HT1080 (cell line): ENCODE measurements at regions not wholly inside any gene's neighbourhood (a gene's known extent, or its start where the extent isn't known, plus 50 kb on each side); places are given as distances from the start of the nearest gene placed in this dataset.
"Not testable (repeated sequence)": the region's sequence is repeated elsewhere in the genome, so short reads cannot be mapped to it uniquely, and the experiment has no call there.

Source experiments
- DNase-seq: peaks from one replicate; pipeline ENCODE4 v3.0.0-alpha.2; 2015; ENCODE audit warnings: low read depth

DNA sequence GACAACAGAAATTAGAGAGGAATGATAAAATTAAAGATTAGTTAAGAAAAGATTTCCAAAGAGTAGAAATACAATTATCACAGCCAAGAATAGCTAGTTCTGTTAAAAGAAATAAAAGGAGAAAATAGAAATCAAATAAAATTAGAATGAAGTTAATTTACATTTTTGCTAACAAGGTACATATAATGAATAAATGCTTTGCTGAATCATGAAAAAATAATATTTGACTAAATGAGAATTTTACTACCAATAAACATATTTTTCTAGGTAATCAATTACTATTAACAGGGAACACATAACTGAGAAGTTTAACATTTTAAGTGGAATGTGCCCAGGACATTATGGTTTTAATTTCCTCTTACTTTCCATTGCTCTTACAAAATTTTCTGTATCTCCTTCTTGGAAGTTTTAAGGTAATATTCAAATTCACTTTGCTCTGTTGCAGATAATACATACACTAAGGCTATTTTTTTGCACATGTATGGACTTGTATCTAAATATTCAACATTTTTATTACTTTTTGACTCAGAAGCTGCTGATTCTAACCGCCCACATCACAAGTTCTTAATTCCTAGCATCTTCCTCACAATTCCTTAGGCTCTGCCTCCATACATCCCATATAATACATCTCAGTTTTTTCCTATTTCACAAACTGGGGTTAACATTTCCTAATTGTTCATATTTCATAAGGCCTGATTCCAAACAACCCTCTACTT lies 870.7 kb upstream of the INTU start:
- DNase-seq = no peak

DNA sequence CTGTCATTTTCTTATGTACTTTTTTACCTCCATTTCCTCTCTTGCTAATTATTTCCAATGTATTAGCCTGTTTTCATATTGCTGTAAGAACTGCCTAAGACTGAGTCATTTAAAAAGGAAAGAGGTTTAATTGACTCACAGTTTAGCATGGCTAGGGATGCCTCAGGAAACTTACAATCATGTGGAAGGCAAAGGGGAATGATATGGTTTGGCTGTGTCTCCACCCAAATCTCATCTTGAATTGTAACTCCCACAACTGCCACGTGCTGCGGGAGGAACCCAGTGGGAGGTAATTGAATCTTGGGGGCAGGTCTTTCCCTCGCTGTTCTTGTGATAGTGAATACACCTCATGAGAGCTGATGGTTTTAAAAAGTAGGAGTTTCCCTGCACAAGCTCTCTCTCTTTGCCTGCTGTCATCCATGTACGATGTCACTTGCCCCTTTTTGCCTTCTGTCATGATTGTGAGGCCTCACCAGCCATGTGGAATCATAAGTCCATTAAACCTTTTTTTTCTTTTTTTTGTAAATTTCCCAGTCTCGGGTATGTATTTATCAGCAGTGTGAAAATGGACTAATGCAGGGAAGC lies 870.0 kb upstream of the INTU start:
- DNase-seq = peak; percentile 15

DNA sequence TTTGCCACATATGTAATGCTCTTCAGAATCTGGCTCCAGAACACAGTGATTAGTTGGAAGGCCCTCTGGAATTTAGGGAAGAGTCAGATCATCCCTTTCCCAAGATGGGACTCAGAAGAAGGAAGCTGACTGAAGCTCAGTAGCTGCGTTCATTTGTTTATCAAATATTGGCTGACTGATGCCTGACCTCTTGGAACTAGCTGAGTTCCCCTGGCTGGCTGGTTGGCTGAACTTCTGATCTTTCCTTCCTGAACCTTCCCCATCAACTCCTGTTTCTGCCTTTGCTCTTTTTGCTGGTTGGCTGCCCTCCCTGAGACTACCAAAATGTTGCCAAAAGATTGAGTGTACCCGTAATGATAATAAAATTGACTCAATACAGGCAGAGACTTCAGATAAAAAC lies 866.5 kb upstream of the INTU start:
- DNase-seq = no peak

DNA sequence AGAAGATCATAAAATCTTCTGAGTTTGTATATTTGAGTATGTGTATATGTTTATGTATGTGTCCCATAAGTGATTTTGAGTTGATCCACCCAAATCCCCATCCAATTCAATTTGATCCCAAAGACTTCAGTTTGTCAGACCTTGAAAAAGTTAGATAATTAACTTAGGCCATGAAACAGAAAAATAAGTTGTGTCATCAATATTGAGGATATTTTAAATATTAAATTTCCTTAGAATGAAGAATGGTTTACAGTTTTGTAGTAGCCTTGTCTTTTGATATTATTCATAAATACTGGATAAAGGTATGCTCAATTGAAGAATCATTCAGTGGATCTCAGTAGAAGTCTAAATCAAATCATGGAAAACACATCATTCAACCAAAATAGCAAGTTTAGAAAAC lies 864.4 kb upstream of the INTU start:
- DNase-seq = no peak

DNA sequence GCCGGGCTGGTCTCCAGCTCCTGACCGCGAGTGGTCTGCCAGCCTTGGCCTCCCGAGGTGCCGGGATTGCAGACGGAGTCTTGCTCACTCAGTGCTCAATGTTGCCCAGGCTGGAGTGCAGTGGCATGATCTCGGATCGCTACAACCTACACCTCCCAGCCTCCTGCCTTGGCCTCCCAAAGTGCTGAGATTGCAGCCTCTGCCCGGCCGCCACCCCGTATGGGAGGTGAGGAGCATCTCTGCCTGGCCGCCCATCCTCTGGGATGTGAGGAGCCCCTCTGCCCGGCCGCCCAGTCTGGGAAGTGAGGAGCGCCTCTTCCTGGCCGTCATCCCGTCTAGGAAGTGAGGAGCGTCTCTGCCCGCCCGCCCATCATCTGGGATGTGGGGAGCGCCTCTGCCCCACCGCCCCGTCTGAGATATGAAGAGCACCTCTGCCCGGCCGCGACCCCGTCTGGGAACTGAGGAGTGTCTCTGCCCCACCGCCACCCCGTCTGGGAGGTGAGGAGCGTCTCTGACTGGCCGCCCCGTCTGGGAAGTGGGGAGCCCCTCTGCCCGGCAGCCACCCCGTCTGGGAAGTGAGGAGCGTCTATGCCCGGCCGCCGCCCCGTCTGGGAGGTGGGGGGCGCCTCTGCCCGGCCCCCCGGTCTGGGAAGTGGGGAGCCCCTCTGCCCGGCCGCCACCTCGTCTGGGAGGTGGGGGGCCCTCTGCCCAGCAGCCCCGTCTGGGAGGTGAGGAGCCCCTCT lies 861.8 kb upstream of the INTU start:
- not testable (repeated sequence) for DNase-seq

DNA sequence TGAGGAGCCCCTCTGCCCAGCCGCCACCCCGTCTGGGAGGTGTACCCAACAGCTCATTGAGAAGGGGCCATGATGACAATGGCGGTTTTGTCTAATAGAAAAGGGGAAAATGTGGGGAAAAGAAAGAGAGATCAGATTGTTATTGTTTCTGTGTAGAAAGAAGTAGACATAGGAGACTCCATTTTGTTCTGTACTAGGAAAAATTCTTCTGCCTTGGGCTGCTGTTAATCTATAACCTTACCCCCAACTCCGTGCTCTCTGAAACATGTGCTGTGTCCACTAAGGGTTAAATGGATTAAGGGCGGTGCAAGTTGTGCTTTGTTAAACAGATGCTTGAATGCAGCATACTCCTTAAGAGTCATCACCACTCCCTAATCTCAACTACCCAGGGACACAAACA lies 861.1 kb upstream of the INTU start:
- not testable (repeated sequence) for DNase-seq

DNA sequence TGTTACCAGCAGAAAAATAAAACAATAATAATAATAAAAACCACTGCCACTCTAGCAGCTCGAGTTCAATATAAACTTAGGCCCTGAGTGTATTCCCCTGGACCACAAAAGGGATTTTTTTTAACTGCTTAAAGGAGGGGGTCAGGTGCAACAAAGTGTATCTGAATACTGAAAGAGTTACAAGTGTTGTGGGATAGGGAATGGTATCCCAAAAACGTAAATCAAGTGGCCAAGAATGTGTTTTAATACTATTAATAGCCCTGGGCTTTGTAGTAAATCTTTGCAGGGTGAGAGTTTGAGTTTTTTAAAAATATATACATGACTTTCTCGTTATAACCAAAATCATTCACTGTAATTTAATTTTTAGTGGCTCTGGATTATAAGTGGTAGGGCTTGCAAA lies 860.1 kb upstream of the INTU start:
- no peak for DNase-seq

DNA sequence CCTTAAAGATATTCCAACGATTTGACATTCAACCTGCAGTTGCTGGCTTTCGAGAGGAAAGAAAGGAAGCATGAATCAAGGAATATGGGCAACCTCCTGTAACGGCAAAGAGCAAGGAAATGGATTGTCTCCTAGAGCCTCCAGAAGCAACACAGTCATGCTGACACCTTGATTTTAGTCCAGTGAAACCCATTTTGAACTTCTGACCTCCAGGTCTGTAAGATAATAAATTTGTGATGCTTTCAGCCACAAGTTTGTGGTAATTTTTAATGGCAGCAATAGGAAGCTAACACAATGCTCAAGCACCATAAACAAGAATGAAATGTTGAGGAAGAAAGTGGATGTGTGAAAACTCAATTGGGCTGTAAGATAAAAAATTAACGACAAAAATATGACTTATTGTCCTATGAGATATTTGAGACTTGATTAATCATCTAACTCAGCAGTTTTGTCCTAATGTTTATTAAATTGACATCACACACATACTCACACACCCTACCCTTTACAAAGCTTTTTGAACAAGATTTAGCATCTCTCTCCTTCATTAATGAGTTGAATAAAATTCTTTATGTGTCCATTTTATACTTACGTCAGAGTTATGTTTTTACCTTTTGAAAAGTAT lies 857.2 kb upstream of the INTU start:
- no peak for DNase-seq

DNA sequence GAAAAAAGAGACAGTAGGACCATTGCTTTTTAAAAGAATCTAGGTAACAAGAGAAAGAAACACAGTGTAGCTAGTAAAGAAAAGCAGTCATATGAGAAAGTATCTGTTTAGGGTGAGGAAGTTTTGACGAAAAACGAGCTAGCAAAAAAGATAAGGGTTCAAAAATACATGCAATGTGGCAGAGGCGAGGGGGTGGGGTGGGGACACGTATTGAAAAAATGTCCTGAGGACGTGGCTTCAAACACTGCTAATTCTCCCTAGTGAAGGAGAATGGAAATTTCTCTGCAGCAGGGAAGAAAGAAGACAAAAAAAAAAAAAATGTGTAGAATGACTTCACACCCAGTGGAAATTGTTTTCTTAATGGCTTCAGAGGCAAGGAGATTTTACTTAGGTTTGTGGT lies 856.4 kb upstream of the INTU start:
- no peak for DNase-seq

DNA sequence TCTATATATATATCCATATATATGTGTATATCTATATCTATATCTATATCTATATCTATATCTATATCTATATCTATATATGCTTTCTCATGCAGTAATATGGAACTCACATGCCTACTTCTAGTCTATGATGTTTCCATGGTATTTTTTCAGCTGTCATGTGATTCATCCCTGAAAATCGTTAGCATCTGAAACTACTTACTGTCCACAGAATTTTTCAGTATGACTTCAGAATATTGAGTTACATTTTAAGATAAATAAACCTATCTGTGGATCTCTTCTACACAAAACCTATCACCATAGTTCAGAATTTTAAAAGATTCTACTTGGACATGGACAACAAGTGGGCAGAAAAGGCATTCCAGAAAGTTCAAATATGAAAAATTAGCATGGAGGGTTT lies 855.1 kb upstream of the INTU start:
- DNase-seq = no peak

DNA sequence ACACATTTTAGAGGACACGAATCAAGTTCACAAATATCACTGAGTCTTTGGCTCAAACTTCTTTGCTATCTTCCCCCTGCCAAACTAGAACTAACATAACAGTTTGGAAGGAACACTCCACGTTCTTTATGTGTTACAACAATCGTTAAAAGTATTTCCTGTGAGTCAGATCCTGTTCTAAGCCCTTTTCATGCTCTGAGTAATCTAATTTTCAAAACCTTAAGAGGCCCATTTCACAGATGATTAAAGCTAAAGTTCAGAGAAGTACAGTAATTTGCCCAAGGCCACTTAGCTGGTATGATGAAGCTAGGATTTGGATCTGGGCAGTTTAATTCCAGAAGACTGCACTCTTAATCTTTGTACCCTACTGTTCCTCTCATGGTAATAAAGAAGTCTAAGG lies 854.4 kb upstream of the INTU start:
- peak; percentile 65 for DNase-seq

DNA sequence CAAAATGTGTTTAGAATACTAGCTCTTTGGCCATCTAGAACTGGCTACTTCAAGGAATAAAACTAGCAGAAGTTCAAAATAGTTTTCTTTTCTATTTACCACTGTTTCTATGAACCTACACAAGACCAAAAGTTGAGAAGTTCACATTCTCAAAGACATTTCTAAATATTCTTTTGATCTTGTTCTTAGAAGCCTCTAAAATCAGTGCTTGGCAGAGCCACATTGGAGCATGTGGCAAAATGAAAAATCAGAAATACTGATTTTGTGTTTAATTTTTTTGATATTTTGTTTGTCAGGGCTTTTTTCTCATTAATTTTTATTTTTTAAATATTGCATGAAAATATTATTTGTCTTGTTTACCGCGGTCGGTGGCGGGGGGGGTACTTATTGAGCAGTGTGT lies 853.8 kb upstream of the INTU start:
- DNase-seq = no peak

DNA sequence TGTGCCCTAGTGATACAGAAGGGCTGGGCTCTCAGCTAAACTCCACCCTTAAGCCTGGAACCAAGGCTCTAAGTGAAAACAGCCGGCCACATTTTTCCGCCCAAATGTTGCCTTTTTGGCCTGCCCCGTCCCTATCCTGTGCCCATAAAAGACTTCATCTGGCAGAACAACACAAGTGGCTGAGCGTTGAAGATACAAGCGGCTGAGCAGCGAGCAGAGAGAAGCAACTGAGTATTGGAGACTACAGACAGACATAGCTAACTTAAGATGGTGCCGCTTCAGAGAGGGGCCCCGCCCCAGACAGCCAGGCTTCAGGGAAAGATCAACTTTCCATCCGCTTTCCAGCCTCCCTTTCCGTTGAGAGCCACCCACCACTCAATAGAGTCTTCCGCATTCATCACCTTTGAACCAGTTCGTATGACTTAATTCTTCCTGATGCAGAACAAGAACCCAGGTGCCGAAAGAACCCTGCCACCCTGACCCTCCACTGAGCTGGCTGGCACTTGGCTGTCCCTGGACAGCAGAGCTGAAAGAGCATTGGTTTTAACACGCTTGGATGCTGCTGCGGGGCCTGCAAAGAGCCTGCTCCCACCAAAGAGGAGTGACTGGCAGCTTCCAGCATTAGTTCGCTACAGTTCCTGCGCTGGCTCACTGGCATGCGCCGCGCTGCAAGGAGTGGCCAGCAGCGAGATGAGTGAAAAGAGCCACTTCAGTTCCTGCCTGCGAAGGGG lies 853.2 kb upstream of the INTU start:
- DNase-seq = no peak

DNA sequence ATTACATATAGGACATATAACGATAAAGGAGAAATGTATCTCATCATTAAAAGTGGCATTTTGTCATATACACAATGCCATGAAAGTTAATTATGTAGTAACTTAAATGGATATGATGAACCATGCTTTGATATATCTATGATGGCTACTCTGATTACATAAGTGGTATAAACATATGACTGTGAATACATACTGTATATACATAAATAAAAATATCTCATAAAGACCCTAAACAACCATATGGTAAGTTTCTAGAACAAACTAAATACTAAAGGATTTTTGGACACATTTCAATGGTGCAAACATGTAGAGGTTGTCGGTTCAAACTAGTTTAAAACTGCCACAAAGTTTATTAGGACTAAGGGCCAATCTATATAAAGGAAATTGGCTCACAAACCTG lies 849.6 kb upstream of the INTU start:
- no peak for DNase-seq

DNA sequence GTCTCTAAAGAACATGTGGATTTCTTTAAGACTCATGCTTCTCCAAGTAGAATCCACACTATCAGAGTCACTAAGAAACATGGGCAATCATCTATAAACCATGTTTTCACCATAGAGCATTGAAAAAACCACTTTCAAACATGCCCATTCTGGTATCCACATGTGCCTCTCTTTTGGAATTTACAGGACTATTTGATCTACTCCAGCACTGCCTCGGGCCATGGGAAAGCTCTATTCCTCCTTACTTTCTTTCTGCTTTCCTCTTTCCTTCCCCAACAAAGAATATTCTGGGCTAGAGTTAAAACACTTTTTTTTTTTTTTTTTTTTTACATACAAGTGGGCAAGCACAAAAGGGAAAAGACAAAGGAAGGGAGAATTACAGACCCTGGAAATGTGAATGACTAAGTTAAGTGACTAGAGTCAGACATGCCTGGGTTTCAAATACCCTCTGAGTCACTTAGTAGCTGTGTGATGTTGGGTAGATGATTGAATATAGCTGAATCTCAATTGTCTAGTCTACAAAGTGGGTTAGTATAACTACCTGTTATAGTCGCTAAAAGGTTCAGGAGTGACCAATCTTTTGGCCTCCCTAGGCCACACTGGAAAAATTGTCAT lies 847.7 kb upstream of the INTU start:
- peak; percentile 63 for DNase-seq

DNA sequence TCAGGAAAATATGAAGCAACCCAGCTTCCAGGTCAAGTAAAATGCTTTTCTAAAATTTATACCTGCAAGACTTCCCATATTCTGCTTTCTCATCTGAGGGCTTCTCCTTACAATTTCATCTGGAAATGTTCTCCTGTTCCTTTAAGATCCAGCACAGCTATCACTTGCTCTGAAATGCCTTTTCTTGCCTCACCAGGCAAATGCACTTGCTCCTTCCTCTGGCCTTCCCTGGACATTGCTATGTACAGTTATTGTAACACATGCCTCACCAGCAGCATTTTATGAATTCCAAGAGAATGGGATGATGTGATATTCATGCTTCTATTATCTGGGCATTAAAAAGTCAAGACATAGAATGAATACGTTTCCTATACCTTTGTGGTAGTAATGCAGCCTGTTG lies 842.1 kb upstream of the INTU start:
- DNase-seq = no peak

DNA sequence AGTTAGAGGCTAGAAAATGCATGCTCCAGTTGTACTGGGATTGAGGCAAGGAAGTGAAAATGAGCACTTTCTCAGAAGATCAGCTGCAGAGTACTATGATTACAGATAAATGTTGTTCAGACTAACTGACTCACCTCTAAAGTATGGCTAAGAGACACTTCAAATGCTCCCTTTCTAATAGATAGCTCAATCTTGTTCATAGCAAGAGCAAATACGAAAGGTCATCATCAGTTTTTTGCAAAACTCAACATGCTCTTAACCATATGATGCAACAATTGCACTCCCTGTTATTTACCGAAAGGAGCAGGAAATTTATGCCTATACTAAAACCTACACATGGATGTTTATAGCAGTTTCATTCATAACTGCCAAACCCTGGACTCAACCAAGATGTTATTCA lies 838.4 kb upstream of the INTU start:
- peak; percentile 17 for DNase-seq

DNA sequence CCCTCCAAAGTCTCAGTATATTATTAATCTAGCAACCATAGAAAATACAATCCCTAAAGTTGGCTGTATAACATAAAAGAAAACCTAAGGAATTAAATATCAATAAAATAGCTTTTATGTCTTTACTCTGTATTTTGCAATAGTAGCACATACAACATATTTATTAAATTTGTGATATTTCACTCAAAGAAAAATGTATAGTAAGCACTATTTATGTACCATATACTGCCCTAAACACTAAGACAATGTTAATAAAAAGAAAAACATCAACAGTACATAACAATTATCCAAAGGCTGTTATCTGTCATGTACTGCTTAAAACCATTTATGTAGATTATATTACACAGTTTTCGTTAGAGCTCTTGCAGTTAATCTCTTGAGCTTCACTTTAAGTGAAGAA lies 834.5 kb upstream of the INTU start:
- DNase-seq = no peak

DNA sequence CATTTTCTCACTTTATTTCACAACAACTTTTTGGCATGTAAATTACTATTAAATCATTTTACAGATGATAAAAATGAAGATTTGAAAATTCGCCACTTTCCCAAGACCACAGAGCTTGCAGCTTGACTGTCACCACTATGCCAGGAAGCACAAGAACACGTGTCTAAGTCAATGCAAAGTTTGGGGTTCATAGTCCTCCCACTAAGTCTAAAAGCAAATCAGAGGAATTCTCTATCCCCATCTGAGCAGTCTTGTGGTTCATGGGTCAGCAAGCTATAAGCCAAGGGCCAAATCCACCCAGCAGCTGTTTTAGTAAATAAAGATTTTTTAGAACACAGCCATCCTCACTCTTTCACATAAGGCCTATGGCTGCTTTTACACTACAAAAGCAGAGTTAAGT lies 833.3 kb upstream of the INTU start:
- no peak for DNase-seq

DNA sequence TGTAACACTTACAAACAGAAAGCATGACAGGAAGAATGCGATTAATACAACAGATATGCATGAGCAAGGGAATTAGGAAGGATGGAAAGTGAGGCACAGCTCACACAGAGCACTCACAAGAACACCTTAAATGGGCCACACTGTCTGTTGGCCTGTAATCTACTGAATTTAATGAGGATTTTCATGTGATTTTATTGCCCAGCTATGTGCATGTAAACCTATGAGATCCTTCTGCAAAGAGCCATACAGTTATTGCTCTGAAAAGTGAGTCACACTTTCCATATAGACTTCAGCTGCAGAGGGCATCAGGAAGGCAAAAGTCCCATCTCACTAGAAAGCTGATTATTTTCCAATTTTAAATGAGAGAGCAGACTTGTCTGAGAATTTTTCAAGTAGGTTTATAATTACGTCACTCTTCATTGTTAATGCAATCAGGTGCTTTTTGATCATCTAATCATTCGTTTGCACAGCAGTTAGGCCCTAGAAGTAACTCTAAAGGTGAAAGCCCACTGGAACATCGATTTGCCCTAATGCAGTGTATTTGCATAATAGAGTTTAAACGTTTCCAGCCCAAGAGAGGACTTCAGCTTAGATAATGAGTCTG lies 832.7 kb upstream of the INTU start:
- DNase-seq = peak; percentile 38
